Upper lobe of left lung (tissue), 6 donors: ENCODE measurements at regions not wholly inside any gene's neighbourhood (a gene's known extent, or its start where the extent isn't known, plus 50 kb on each side); places are given as distances from the start of the nearest gene placed in this dataset.

Source experiments
- ATAC-seq, 2 donors: fragments of 200-7000 bp; cut with Tn5 transposase; one replicate each; pipeline ENCODE4 v1.9.1; 2022; ENCODE audit warnings: mild to moderate bottlenecking in 2 of 2, moderate library complexity in 2 of 2; ENCODE audit not compliant: low FRiP score in 2 of 2
- DNase-seq, 2 donors: peaks; one replicate each; pipeline ENCODE4 v3.0.0-alpha.2; 2019 to 2020
- H3K27ac ChIP-seq, 4 donors: fragments of 200-600 bp; sonication (generic); one replicate each; pipeline ENCODE4 v1.5.1; 2016 to 2019
- H3K27me3 ChIP-seq, 4 donors: fragments of 200-600 bp; sonication (generic); one replicate each; pipeline ENCODE4 v1.5.1; 2017 to 2019
- H3K36me3 ChIP-seq, 4 donors: fragments of 200-600 bp; sonication (generic); one replicate each; pipeline ENCODE4 v1.5.1; 2016 to 2019
- H3K4me1 ChIP-seq, 4 donors: fragments of 200-600 bp; sonication (generic); one replicate each; pipeline ENCODE4 v1.5.1; 2018 to 2019
- H3K4me3 ChIP-seq, 4 donors: fragments of 200-600 bp; sonication (generic); one replicate each; pipeline ENCODE4 v1.5.1; 2017 to 2019; ENCODE audit warnings: mild to moderate bottlenecking in 2 of 4, moderate library complexity in 1 of 4
- H3K9me3 ChIP-seq, 4 donors: fragments of 200-600 bp; sonication (generic); one replicate each; pipeline ENCODE4 v1.5.1; 2018 to 2019
- EP300 ChIP-seq, 4 donors: sonication (generic); formaldehyde crosslinking; IDR thresholded peaks; one replicate each; pipeline ENCODE4 v1.5.1; 2017; ENCODE audit warnings: antibody characterized with exemption in 4 of 4, control low read depth in 2 of 4
- POLR2A ChIP-seq, 4 donors: fragments of 450-650 bp; IDR thresholded peaks; one replicate each; pipeline ENCODE4 v1.5.1; 2016 to 2017; ENCODE audit warnings: antibody characterized with exemption in 4 of 4, mild to moderate bottlenecking in 2 of 4
- POLR2AphosphoS5 ChIP-seq, 2 donors: sonication (generic); formaldehyde crosslinking; IDR thresholded peaks; one replicate each; pipeline ENCODE4 v1.5.1; 2017; ENCODE audit warnings: antibody characterized with exemption in 2 of 2
- WGBS, 2 donors: methylation state at CpG; one replicate each; pipeline ENCODE4 v1.1.5; 2017 to 2018; 5-methylcytosine and 5-hydroxymethylcytosine counted together
- TF ChIP-seq, protein P1 (sequence below), 6 experiments: fragments of 450-650 bp in 4 of 6; fragments of 200-600 bp in 2 of 6; sonication (generic) in 2 of 6; IDR thresholded peaks; one replicate each; pipeline ENCODE4 v1.5.1; 2016 to 2019; ENCODE audit warnings: antibody characterized with exemption in 6 of 6
- donor health status: DM: no; HTN: no; CAD: no; lungs with moderate emphysema.
- donor health status: DM: no; HTN: yes; CAD: no; lungs with severe emphysema.

DNA sequence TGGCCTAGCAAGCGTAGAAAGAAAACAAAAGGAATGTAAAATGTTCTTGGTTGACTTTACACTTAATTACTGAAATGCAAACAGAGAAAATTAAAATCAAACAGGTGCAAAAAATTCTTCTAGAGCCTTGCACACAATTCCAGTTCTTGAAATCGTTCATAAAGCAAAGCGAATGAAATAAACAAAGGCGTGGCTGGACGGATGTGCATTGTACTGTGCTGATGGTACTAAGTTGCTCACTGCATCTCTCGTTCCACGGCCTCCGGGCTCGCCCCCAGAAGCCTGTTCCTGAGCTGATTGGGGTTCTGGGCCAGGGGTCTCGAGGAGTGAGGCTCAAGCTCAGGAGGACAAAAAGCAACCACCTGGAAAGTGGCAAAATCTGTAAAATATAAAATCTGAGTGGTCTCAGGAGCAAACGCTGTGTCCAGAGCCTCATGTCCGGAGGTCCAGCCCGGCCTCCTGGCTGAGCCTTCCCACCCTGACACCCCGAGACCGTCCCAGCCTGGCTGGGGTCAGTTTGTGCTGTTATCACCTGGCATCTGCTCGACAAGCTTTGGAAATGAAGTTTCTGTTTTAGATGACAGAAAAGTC is 71.3 kb downstream of the TTLL2 start:
- no peak overlapping the region for H3K4me3 ChIP-seq
- DNase-seq = no peak
- H3K4me1 ChIP-seq = peaks cover 0 to 11% (median 6%) of the 10 kb centered on the region in 4 donors
- ATAC-seq = no peak
- H3K36me3 ChIP-seq = no peaks in the 10 kb centered on the region
- H3K27me3 ChIP-seq = no peaks in the 10 kb centered on the region
- TF ChIP-seq POLR2A (IDR thresholded peaks at IDR 0.05) (no peak), EP300 (IDR thresholded peaks at IDR 0.05) (no peak), POLR2AphosphoS5 (IDR thresholded peaks at IDR 0.05) (no peak)
- TF ChIP-seq, protein P1, sequence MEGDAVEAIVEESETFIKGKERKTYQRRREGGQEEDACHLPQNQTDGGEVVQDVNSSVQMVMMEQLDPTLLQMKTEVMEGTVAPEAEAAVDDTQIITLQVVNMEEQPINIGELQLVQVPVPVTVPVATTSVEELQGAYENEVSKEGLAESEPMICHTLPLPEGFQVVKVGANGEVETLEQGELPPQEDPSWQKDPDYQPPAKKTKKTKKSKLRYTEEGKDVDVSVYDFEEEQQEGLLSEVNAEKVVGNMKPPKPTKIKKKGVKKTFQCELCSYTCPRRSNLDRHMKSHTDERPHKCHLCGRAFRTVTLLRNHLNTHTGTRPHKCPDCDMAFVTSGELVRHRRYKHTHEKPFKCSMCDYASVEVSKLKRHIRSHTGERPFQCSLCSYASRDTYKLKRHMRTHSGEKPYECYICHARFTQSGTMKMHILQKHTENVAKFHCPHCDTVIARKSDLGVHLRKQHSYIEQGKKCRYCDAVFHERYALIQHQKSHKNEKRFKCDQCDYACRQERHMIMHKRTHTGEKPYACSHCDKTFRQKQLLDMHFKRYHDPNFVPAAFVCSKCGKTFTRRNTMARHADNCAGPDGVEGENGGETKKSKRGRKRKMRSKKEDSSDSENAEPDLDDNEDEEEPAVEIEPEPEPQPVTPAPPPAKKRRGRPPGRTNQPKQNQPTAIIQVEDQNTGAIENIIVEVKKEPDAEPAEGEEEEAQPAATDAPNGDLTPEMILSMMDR (IDR thresholded peaks at IDR 0.05) = no peak
- WGBS, 2 donors = 47 to 57% methylated on average over 15 to 16 of the region's 16 CpGs
- no peak overlapping the region for H3K27ac ChIP-seq
- H3K9me3 ChIP-seq = no peaks in the 10 kb centered on the region

DNA sequence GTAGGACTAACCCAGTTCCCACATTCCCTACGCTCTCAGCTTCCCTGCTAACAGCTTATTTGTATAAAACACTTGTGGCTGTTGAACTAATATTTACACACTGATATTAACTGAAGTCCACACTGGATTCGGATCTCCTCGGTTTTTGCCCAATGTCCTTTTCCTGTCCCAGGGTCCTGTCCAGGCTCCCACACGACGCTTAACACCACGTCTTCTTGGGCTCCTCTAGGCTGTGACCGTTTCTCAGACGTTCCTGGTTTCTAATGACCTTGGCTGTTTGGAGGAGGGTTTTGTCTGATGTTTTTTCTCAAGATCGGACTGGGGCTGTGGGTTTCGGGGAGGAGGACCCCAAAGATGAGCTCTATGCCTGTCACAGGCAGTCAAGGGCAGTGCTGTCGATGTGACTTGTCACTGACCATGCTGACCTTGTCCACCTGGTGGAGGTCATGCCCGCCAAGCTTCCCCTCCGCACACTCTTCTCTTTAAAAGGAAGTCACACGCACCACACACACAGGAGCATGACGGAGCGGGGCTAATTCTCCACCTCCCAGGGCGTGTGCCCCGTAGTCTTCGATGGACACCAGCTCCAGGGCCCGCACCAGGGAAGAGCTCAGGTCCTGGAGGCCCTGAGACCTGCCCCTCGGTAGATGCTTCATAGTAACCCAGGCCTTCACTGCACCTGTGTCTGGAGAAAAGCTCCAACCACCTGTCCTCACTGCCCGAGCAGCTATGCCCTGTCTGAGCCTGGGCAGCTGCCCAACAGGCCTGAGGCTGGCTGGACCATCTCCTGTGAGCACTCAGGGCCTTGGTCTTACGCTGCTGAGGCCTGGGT is 72.0 kb downstream of the TTLL2 start:
- ATAC-seq = no peak
- Histone ChIP-seq H3K9me3 (no peaks in the 10 kb centered on the region), H3K4me3 (no peak overlapping the region), H3K36me3 (no peaks in the 10 kb centered on the region), H3K27ac (no peak overlapping the region), H3K27me3 (no peaks in the 10 kb centered on the region), H3K4me1 (peaks cover 0 to 11% (median 6%) of the 10 kb centered on the region in 4 donors)
- no peak for DNase-seq
- TF ChIP-seq, protein P1 (IDR thresholded peaks at IDR 0.05) = no peak
- TF ChIP-seq POLR2A (IDR thresholded peaks at IDR 0.05) (no peak), EP300 (IDR thresholded peaks at IDR 0.05) (no peak), POLR2AphosphoS5 (IDR thresholded peaks at IDR 0.05) (no peak)
- WGBS, 2 donors = 78 to 85% methylated on average over 20 to 23 of the region's 23 CpGs

DNA sequence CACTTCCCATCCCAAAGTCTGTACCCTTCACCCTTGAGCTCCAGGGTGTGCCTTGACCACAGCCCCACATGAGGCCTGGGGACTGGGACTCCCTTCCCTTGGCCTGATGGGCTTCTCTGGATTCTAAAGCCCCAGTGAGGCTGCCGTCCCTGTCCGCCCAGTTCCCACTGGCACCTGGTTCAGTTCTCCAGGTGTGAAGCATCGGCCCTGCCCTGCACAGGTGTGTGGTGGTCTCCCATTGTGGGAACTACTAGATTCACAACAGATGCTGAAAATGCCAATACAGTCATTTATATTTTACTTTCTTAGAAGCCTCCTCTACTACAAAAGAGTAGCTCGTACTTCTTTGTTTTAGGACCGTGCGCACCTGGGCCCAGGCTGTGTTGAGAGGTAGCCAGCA is 72.8 kb downstream of the TTLL2 start:
- WGBS, 2 donors = 76 to 85% methylated on average over 6 of the region's 6 CpGs
- Histone ChIP-seq H3K36me3 (no peaks in the 10 kb centered on the region), H3K4me1 (peaks cover 0 to 11% (median 6%) of the 10 kb centered on the region in 4 donors), H3K4me3 (no peak overlapping the region), H3K9me3 (no peaks in the 10 kb centered on the region), H3K27me3 (no peaks in the 10 kb centered on the region), H3K27ac (no peak overlapping the region)
- ATAC-seq (no peak), DNase-seq (no peak)
- no peak for TF ChIP-seq POLR2A (IDR thresholded peaks at IDR 0.05)
- TF ChIP-seq EP300 (IDR thresholded peaks at IDR 0.05) = no peak
- TF ChIP-seq, protein P1 (IDR thresholded peaks at IDR 0.05) = no peak
- no peak for TF ChIP-seq POLR2AphosphoS5 (IDR thresholded peaks at IDR 0.05)

DNA sequence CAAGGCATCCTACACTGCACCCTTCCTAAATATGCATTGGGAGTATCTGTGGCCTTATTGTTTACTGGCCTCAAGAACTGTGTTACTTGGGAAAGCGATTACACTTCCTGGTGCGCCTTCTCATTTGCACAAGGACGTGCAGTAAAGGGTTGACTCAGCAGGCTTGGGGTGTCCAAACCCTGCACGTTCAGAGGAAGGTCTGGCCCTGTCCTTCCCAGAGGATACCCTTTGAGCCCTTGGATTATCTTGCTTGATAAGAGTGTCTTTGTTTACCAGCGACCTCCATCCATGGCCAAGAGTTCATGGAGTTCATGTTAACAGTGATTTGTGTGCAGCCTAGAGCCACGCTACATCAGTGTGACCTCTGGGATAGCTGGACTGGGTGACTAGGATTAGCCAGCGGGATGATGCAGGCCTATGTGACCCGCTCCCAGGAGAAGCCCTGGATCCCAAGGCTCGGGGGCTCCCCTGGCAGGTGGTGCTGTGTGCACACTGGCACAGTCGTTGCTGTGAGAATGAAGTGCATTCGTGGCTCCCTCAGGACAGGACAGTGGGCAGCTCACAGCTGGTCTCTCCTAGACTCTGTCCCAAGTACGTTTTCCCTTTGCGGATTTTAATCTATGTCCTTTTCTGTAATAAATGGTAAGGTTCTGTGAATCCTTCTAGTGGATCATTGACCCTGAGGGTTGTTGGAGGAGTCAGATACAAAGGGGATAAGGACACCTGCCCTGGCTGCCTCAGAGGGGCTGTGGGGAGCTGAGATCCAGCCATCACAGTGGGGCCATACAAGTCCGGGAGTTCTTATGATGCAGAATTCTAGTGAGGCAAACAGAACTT is 73.5 kb downstream of the TTLL2 start:
- ATAC-seq (no peak), DNase-seq (no peak)
- H3K9me3 ChIP-seq = no peaks in the 10 kb centered on the region
- no peak overlapping the region for H3K27ac ChIP-seq
- no peaks in the 10 kb centered on the region for H3K36me3 ChIP-seq
- H3K4me1 ChIP-seq = peaks cover 0 to 11% (median 6%) of the 10 kb centered on the region in 4 donors
- no peak overlapping the region for H3K4me3 ChIP-seq
- TF ChIP-seq POLR2AphosphoS5 (IDR thresholded peaks at IDR 0.05) = no peak
- no peaks in the 10 kb centered on the region for H3K27me3 ChIP-seq
- 89 to 92% methylated on average over 7 to 14 of the region's 14 CpGs for WGBS, 2 donors

DNA sequence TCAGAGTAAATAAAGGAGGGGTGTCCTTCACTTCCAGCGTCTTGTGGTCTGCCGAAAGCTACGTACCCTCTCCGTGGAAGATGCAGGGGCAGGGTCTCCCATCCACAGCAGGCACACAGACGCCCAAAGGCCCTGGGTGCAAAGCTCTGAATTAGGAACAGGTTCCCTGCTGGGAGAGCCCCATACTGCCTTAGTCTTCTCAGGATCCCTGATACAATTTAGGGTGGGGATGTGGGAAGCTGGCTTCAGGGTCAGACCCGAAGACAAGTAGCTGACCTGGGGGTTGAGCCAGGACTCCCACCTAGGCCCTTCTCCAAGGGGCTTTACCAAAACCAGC is 74.1 kb downstream of the TTLL2 start:
- no peak for DNase-seq
- 90 to 100% methylated on average over 2 to 6 of the region's 6 CpGs for WGBS, 2 donors

More for the DNA sequence above, 74.1 kb downstream of the TTLL2 start:
- Histone ChIP-seq H3K4me3 (no peak overlapping the region), H3K27ac (no peak overlapping the region), H3K27me3 (no peaks in the 10 kb centered on the region), H3K4me1 (peaks cover 0 to 11% (median 6%) of the 10 kb centered on the region in 4 donors), H3K36me3 (no peaks in the 10 kb centered on the region), H3K9me3 (no peaks in the 10 kb centered on the region)
- no peak for ATAC-seq
- TF ChIP-seq POLR2AphosphoS5 (IDR thresholded peaks at IDR 0.05) (no peak), EP300 (IDR thresholded peaks at IDR 0.05) (no peak), POLR2A (IDR thresholded peaks at IDR 0.05) (no peak)
- TF ChIP-seq, protein P1 (IDR thresholded peaks at IDR 0.05) = no peak
